Neural crest cell (in vitro differentiated cells): ENCODE measurements at regions not wholly inside any gene's neighbourhood (a gene's known extent, or its start where the extent isn't known, plus 50 kb on each side); places are given as distances from the start of the nearest gene placed in this dataset.

ENCODE experiments used
- DNase-seq: peaks from one replicate; pipeline ENCODE4 v3.0.0; 2021; ENCODE audit warnings: low read depth, mixed read lengths, low spot score
- H3K27ac Mint-ChIP-seq: one replicate; pipeline ENCODE4 v1.8.0; 2021; ENCODE audit warnings: mild to moderate bottlenecking, mixed read lengths; ENCODE audit not compliant: unreplicated experiment
- H3K27me3 Mint-ChIP-seq: 2 replicates; pipeline ENCODE4 v1.8.0; 2021; ENCODE audit warnings: low read depth, mild to moderate bottlenecking, mixed read lengths
- H3K36me3 Mint-ChIP-seq: 2 replicates; pipeline ENCODE4 v1.8.0; 2021; ENCODE audit warnings: low read depth, mild to moderate bottlenecking, mixed read lengths
- H3K4me1 Mint-ChIP-seq: 2 replicates; pipeline ENCODE4 v1.8.0; 2021; ENCODE audit warnings: mixed read lengths
- H3K4me3 Mint-ChIP-seq: one replicate; pipeline ENCODE4 v1.8.0; 2021; ENCODE audit warnings: mild to moderate bottlenecking, mixed read lengths
- H3K9me3 Mint-ChIP-seq: 2 replicates; pipeline ENCODE4 v1.8.0; 2021; ENCODE audit warnings: mixed read lengths
- CTCF ChIP-seq: fragments of 200-600 bp; sonication (generic); conservative IDR thresholded peaks from 2 replicates; pipeline ENCODE4 v1.5.0; 2021; ENCODE audit warnings: antibody characterized with exemption, mild to moderate bottlenecking

DNA sequence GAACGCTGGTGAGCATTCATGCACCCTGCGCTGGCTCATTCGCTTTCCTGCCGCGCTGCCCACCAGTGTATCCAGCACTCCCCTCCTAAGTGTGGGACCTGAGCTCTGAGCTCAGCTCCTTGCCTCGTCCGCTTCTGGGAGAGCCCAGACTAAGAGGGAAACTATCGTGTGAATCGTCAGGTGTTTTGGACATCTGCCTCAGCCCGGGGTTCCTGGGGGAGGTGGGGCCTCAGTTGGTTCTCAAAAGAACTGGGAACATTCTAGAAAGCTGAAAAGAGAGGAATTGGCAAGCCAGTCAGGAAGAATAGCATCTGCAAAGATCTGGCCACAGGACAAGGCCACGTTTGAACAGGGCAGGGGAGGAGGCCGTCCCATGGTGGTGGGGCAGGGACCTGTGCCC is 205.4 kb upstream of the CIBAR2 start:
- Mint-ChIP-seq H3K9me3 (no peaks in the 10 kb centered on the region), H3K27ac (no peak overlapping the region), H3K4me3 (no peak overlapping the region), H3K36me3 (no peaks in the 10 kb centered on the region), H3K27me3 (peaks cover 71% of the 10 kb centered on the region), H3K4me1 (peaks cover 35% of the 10 kb centered on the region)
- no peak for TF ChIP-seq CTCF
- no peak for DNase-seq

- peaks cover 30% of the 10 kb centered on the region for H3K4me1 Mint-ChIP-seq
- no peak for TF ChIP-seq CTCF
Observed at GRCh38 chr16:85319208-85319983, 207.1 kb upstream of the CIBAR2 start.

DNA sequence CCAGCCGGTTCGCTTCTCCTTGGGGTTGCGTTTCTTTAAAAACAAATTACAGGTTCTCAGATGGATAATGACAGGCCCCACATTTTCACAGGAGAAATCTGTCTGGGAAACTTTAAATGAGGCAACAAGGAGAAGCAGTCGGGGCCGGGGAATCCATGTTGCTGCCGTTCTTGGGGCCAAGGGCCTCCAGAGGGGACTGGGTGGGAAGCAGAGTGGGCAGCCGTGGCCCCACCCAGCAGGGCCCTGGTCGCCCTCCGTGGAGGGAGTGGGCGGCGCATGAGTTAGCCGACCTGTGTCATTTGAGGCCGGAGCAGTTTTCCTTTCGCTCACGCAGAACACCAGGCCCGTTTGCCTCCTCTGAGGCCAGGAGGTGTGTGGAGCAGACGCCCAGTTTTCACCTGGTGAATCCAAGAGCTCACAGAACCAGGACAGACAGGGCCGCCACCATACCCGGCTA is 207.7 kb upstream of the CIBAR2 start:
- Mint-ChIP-seq H3K4me1 (peaks cover 27% of the 10 kb centered on the region), H3K36me3 (peaks cover 2% of the 10 kb centered on the region), H3K9me3 (no peaks in the 10 kb centered on the region), H3K27me3 (peaks cover 68% of the 10 kb centered on the region), H3K4me3 (no peak overlapping the region), H3K27ac (no peak overlapping the region)
- no peak for TF ChIP-seq CTCF
- DNase-seq = no peak

More at GRCh38 chr16:85319208-85319983, 207.1 kb upstream of the CIBAR2 start:
- Mint-ChIP-seq H3K27me3 (peaks cover 68% of the 10 kb centered on the region), H3K36me3 (peaks cover 2% of the 10 kb centered on the region), H3K9me3 (no peaks in the 10 kb centered on the region), H3K27ac (no peak overlapping the region), H3K4me3 (no peak overlapping the region)
- no peak for DNase-seq

DNA sequence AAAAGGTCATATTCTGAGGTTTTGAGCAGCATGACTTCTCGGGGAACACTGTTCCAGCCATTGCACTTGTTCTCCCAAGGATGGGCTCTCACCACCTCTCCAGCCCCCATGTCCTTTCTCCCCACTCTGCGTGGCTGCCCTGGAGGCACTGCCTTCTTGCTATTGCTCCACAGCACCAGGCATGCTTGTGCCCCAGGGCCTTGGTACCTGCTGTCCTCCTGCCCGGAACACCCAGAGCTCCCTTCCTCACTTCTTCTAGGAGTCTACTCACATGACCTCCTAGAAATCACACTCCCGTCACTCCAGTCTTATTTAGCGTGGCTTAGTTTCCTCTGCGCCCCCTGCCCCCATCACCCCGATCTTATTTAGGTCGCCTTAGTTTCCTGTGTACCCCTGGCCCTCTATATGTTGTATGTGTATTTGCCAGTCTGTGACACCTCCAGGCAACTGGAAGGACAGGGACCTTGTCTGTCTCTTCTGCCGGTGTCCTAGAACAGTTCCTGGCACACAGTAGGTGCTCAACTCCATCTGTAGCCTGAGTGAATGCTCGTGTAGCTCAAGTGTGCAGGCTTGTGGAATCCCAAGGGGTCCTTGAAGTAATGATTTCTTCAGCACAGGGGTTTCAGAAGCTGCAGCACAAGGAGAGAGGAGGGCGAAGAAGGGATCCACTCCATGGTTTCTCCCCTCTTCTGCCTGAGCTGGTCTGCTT is 208.6 kb upstream of the CIBAR2 start:
- DNase-seq = no peak
- Mint-ChIP-seq H3K4me1 (peaks cover 25% of the 10 kb centered on the region), H3K4me3 (no peak overlapping the region), H3K9me3 (no peaks in the 10 kb centered on the region), H3K27ac (no peak overlapping the region), H3K36me3 (peaks cover 2% of the 10 kb centered on the region), H3K27me3 (peaks cover 67% of the 10 kb centered on the region)
- no peak for TF ChIP-seq CTCF

- Mint-ChIP-seq H3K27ac (no peak overlapping the region), H3K4me3 (no peak overlapping the region), H3K36me3 (peaks cover 2% of the 10 kb centered on the region), H3K27me3 (peaks cover 73% of the 10 kb centered on the region), H3K4me1 (peaks cover 28% of the 10 kb centered on the region), H3K9me3 (no peaks in the 10 kb centered on the region)
- no peak for DNase-seq
- no peak for TF ChIP-seq CTCF
Observed at GRCh38 chr16:85321509-85322271, 209.4 kb upstream of the CIBAR2 start.
